MV-4-11 (cell line): ENCODE measurements at regions not wholly inside any gene's neighbourhood (a gene's known extent, or its start where the extent isn't known, plus 50 kb on each side); places are given as distances from the start of the nearest gene placed in this dataset.
A peak's percentile ranks its signal among the peaks of the same experiment; 100 is the strongest.
"Not testable (repeated sequence)": the region's sequence is repeated elsewhere in the genome, so short reads cannot be mapped to it uniquely, and the experiment has no call there.

Experiments used
- DNase-seq: peaks from one replicate; lab custom pipeline; 2025; lab: John Stamatoyannopoulos, UW

GRCh38 chr6:137802408-137803182 is 64.5 kb upstream of the TNFAIP3 start:
- DNase-seq: no peak

DNA sequence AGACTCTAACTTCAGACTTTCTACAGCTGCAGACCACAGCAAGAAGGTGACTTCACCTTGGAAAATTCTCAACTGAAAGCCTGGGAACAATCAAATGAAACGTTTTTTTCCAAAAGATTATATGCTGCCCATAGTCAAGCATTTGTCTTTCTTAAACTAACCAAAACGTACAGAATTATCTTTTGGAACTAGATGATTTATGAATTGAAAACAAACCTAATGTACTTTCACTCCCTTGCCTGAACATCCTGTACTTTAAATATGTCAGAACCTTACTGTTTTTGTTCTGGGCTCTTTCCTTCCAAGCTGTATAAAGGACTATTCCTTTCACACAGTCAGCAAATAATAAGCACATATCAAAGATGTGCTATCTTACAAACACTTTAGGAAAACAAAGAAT is 62.4 kb upstream of the TNFAIP3 start:
- no peak for DNase-seq

DNA sequence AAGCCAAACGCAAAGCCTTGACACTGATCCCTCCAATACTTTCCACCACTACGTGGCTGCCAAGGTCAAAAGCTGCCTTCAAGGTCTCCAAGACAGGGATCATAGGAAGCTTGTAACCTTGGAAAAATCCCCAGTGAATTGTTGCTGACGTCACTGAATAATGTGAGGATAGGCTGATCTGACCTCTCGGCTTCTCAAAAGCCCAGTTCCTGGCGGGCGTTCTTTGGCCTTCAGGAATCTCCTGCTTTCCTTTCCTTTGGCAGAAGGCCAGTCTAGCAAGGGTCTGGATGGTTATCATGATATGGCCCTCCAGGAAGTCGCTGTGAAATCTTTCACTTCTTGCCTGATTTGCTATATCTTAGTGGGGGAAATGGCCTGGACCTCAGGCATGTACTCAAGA is 61.4 kb upstream of the TNFAIP3 start:
- no peak for DNase-seq

- DNase-seq: no peak
These were observed 60.0 kb upstream of the TNFAIP3 start for GRCh38 chr6:137806914-137807682.

DNA sequence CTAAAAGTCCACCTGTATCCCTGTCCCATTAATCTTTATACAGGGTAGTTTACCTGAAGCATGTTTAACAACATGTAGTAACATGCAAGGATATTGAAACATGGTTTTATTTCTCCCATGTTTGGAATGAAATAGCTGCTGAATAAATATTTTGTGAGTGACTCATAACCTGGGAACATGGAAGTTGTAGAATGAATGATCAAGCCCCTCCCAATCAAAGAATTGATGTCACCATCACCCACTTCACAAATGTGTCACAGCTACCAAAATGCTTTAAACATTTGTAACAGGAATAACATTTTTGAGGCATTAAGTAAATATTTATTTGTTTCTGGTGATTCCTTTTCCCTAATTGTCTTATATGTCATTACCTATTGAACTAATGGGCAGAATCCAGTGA is 58.9 kb upstream of the TNFAIP3 start:
- no peak for DNase-seq

DNA sequence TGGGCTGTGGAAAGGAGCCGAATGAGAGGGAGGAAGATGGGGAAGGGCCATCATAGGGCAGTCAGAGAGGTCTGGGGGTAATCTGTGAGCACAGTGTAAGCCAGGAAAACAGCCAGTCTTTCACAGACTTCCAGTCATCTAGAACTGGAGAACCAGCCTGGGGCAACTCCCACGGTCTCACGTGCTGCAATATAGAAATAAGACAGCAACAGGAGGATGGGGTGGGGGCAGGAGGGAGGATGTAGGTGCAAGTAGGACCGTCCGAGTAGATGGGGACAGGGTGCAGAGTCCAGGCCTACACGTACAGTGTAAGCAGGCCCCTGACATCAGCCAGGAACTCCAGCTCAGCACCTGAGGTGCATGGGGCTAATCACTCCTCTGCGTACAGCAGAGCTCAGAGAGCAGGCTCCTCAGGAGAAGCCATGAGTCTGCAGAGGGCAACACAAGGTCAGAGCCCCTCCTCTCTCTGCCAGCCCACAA is 58.2 kb upstream of the TNFAIP3 start:
- no peak for DNase-seq

- not testable (repeated sequence) for DNase-seq
These were observed 57.0 kb upstream of the TNFAIP3 start for GRCh38 chr6:137809895-137810553.

DNA sequence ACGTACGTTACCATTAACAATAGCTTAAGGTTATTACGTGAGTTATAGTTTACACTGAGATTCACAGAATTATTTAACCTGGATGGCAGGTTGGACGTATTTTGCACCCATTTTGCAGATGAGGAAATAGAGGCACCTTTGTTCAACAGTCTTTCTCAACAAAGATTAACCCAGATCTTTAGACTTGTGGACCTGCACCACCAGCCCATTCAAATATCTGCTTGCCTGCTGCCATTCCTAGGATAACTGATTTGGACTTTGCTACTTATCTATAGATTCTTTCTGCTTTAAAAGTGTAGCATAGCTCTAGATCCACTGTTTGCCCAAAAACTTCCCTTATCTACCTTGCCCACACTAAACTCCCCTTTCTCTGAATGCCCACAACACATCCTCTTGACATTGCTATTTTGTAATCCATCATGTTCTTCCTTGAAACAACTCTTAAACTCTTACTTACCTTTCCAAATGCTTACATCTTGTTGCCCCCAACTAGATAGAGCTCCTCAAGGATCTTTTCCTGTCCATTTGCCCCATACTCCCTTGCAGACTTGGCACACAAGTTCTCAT is 56.4 kb upstream of the TNFAIP3 start:
- DNase-seq: no peak

- peak; percentile 77 for DNase-seq
These were observed 55.7 kb upstream of the TNFAIP3 start for GRCh38 chr6:137811121-137811915.

GRCh38 chr6:137811916-137812553 is 55.0 kb upstream of the TNFAIP3 start:
- DNase-seq: peak; percentile 40

GRCh38 chr6:137813308-137813970 is 53.6 kb upstream of the TNFAIP3 start:
- DNase-seq: no peak

DNA sequence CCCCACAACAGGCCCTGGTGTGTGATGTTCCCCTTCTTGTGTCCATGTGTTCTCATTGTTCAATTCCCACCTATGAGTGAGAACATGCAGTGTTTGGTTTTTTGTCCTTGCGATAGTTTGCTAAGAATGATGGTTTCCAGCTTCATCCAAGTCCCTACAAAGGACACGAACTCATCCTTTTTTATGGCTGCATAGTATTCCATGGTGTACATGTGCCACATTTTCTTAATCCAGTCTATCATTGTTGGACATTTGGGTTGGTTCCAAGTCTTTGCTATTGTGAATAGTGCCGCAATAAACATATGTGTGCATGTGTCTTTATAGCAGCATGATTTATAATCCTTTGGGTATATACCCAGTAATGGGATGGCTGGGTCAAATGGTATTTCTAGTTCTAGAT is 53.0 kb upstream of the TNFAIP3 start:
- not testable (repeated sequence) for DNase-seq

- DNase-seq: no peak
These were observed 51.4 kb upstream of the TNFAIP3 start for GRCh38 chr6:137815692-137816091.

- DNase-seq: no peak
These were observed 50.9 kb upstream of the TNFAIP3 start for GRCh38 chr6:137816133-137816579.

DNA sequence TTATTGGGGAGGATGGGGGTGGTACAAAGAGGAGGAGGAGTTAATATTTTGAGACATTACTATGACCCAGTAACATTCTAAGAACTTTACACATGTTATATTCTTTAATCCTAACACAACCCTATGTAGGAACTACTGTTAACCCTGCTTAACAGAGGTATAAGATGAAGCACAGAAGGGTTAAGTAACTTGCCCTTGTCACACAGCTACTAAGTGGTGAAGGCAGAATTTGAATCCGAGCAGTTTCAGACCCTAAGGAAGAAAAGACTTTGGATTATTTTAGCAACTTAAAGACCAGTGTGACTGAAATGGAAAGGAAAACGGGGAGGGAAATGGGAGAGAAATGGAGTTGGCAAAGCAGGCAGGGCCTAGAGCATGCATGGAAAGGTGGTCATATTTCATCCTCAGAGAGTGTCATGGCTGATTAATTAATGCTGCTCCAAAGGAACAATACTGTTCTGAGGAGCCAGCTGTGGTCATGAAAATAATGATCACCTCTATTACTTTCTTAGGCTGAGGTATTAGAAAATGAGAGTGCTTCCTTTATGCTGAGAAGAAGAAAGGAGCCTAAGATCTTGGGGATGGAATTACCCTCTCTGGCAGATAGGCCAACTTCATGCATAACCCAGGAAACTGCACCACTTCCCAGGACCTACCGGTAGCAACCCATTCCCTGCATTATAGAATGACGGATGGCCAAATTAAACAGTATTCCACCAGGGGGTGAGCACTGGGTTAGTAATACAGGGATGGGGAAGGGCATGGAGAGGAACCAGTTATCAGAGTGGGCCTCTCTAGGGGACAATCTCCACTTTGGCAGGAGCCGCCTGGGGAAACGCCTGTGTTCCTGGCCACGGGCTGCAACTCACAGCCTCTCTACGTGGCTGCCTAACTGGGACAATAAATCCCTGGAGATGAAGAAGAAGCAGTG is 50.1 kb upstream of the TNFAIP3 start:
- no peak for DNase-seq
